ENCODE measurements at regions not wholly inside any gene's neighbourhood (a gene's known extent, or its start where the extent isn't known, plus 50 kb on each side); places are given as distances from the start of the nearest gene placed in this dataset.

DNA sequence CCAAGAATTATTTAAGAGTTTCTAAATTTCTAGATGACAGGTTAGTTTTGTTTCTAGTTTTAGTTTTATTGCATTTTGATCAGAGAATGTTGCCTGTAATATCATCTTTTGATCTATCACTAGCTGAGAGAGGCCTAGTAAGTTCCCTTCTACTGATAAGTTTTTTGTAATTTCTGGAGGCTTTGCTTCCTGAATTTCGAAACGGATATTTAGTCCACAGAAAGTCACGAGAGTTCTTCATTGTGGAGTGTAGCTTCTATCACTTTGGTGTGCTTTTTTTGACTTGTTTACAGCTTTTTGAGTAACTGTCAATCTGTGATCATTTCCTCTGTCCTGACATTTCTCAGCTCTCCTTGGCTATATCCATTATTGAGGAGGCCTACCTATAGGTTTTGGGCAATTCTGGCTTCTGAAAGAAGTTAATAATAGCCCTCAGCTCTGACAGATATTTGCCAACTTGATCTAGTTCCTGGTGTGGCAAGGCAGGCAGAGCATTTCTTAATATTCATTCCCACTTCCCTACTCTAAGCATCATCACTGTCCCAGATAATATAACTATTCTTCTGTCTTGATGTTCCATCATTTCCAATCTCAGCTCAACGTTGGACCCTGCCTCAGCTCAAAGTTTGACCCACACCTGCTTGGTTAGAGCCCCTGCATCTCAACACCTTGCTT lies 171.3 kb downstream of the BLID start:
- CTCF ChIA-PET = no interaction called here
- Mint-ChIP-seq H3K4me3 (no peak overlapping the region), H3K9me3 (peaks cover 2% of the 10 kb centered on the region), H3K4me1 (no peaks in the 10 kb centered on the region), H3K27me3 (no peaks in the 10 kb centered on the region), H3K36me3 (no peaks in the 10 kb centered on the region), H3K27ac (no peak overlapping the region)
- DNase-seq = no peak

GRCh38 chr11:121938076-121938475 lies 177.9 kb downstream of the BLID start:
- no peaks in the 10 kb centered on the region for H3K36me3 Mint-ChIP-seq
- no peak for DNase-seq
- no peak overlapping the region for H3K27ac Mint-ChIP-seq
- H3K27me3 Mint-ChIP-seq = no peaks in the 10 kb centered on the region
- no peaks in the 10 kb centered on the region for H3K4me1 Mint-ChIP-seq
- H3K4me3 Mint-ChIP-seq = no peak overlapping the region
- H3K9me3 Mint-ChIP-seq = no peaks in the 10 kb centered on the region
- CTCF ChIA-PET = no interaction called here

- H3K4me1 Mint-ChIP-seq = no peaks in the 10 kb centered on the region
- CTCF ChIA-PET = no interaction called here
- H3K9me3 Mint-ChIP-seq = no peaks in the 10 kb centered on the region
- DNase-seq = no peak
- H3K27ac Mint-ChIP-seq = no peak overlapping the region
- H3K4me3 Mint-ChIP-seq = no peak overlapping the region
- H3K36me3 Mint-ChIP-seq = no peaks in the 10 kb centered on the region
- no peaks in the 10 kb centered on the region for H3K27me3 Mint-ChIP-seq
Observed at GRCh38 chr11:121936781-121937447, 179.1 kb downstream of the BLID start.

- Mint-ChIP-seq H3K4me3 (no peak overlapping the region), H3K36me3 (no peaks in the 10 kb centered on the region), H3K4me1 (no peaks in the 10 kb centered on the region), H3K27ac (no peak overlapping the region), H3K27me3 (no peaks in the 10 kb centered on the region), H3K9me3 (no peaks in the 10 kb centered on the region)
- CTCF ChIA-PET = no interaction called here
- no peak for DNase-seq
Observed at GRCh38 chr11:121936370-121936769, 179.6 kb downstream of the BLID start.

DNA sequence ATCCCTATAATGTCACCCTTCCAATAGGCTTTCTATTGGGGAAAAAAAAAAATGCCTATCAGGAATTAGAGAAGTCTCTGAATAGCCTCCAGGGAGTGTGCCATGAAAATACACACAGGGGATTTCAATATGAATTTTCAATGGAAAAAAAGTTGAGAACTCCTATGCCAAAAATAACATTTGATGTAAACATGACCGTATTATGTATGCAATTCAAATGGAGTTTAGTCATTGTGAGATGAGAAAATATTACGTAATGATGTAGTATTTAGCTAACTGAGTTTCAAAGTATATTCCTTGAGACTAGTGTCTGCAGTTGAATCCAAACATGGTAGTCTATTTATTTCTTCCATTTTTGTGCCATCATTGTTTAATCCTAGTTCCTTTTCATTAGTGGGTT lies 182.3 kb downstream of the BLID start:
- Mint-ChIP-seq H3K4me3 (no peak overlapping the region), H3K27ac (no peak overlapping the region), H3K27me3 (no peaks in the 10 kb centered on the region), H3K36me3 (no peaks in the 10 kb centered on the region), H3K4me1 (no peaks in the 10 kb centered on the region), H3K9me3 (no peaks in the 10 kb centered on the region)
- CTCF ChIA-PET = no interaction called here
- no peak for DNase-seq

GRCh38 chr11:121933294-121933693 lies 182.7 kb downstream of the BLID start:
- Mint-ChIP-seq H3K9me3 (no peaks in the 10 kb centered on the region), H3K27ac (no peak overlapping the region), H3K4me3 (no peak overlapping the region), H3K4me1 (no peaks in the 10 kb centered on the region), H3K36me3 (no peaks in the 10 kb centered on the region), H3K27me3 (no peaks in the 10 kb centered on the region)
- no peak for DNase-seq
- CTCF ChIA-PET = no interaction called here

GRCh38 chr11:121932646-121933185 lies 183.3 kb downstream of the BLID start:
- DNase-seq = no peak
- CTCF ChIA-PET = no interaction called here
- Mint-ChIP-seq H3K36me3 (no peaks in the 10 kb centered on the region), H3K4me3 (no peak overlapping the region), H3K9me3 (no peaks in the 10 kb centered on the region), H3K27me3 (no peaks in the 10 kb centered on the region), H3K27ac (no peak overlapping the region), H3K4me1 (no peaks in the 10 kb centered on the region)

DNA sequence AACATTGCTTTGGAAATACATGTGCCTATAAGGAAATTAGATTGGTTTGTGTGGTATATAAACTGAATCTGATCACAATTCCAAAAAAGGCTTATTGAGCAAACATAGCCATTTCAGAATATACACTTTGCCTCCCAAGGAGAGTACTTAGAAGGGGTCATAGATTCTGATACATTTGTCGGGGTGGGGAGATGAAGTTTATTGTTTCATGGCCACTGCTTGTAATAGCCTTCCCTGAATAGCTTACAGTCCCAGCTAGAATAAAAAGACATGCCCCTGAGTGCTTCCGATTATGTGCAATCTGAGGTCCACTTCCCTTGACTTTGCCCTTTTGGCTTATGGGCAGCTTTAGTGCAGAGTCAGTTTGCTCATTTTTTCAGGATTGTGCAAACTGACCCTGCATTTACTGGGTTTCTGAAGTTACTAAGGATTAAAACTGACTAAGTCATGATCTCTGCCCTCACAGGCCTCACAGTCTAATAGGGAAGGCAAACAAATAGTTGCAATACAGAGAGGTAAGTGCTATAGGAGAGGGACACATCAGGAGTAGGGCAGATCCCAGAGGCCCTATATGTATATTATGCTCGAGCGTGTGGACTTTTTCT lies 184.2 kb downstream of the BLID start:
- Mint-ChIP-seq H3K4me1 (no peaks in the 10 kb centered on the region), H3K36me3 (no peaks in the 10 kb centered on the region), H3K4me3 (no peak overlapping the region), H3K9me3 (no peaks in the 10 kb centered on the region), H3K27ac (no peak overlapping the region), H3K27me3 (no peaks in the 10 kb centered on the region)
- CTCF ChIA-PET = no interaction called here
- no peak for DNase-seq

GRCh38 chr11:121931121-121931520 lies 184.9 kb downstream of the BLID start:
- H3K27me3 Mint-ChIP-seq = no peaks in the 10 kb centered on the region
- CTCF ChIA-PET = no interaction called here
- H3K36me3 Mint-ChIP-seq = no peaks in the 10 kb centered on the region
- no peaks in the 10 kb centered on the region for H3K9me3 Mint-ChIP-seq
- DNase-seq = no peak
- H3K4me3 Mint-ChIP-seq = no peak overlapping the region
- no peak overlapping the region for H3K27ac Mint-ChIP-seq
- H3K4me1 Mint-ChIP-seq = no peaks in the 10 kb centered on the region

GRCh38 chr11:121930004-121930965 lies 185.7 kb downstream of the BLID start:
- Mint-ChIP-seq H3K4me1 (no peaks in the 10 kb centered on the region), H3K27me3 (no peaks in the 10 kb centered on the region), H3K4me3 (no peak overlapping the region), H3K36me3 (no peaks in the 10 kb centered on the region), H3K27ac (no peak overlapping the region), H3K9me3 (no peaks in the 10 kb centered on the region)
- CTCF ChIA-PET = no interaction called here
- DNase-seq = no peak

DNA sequence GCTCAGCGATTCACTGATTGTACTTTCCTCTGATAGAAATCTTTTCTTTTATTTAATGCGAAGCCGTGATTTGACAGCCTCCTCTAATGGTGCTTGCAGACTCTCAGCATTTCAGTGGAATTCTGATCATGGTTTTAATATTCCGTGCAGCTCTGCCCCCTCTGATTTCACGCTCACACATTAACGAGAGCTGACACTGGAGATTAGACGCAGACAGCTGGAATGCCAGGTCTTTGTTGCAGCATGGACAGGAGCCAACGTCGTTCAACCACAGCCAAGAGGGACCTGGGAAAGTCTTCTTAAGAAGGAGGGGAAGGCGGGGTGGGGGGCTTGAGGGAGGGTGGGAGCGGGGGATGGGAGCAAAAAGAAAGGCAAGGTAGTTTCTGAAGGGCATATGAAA lies 186.4 kb downstream of the BLID start:
- H3K4me1 Mint-ChIP-seq = no peaks in the 10 kb centered on the region
- H3K27ac Mint-ChIP-seq = no peak overlapping the region
- no peaks in the 10 kb centered on the region for H3K36me3 Mint-ChIP-seq
- no peaks in the 10 kb centered on the region for H3K9me3 Mint-ChIP-seq
- CTCF ChIA-PET = no interaction called here
- H3K27me3 Mint-ChIP-seq = no peaks in the 10 kb centered on the region
- no peak for DNase-seq
- H3K4me3 Mint-ChIP-seq = no peak overlapping the region

- no peak overlapping the region for H3K4me3 Mint-ChIP-seq
- H3K4me1 Mint-ChIP-seq = no peaks in the 10 kb centered on the region
- no peak for DNase-seq
- no peaks in the 10 kb centered on the region for H3K9me3 Mint-ChIP-seq
- H3K27me3 Mint-ChIP-seq = no peaks in the 10 kb centered on the region
- H3K27ac Mint-ChIP-seq = no peak overlapping the region
- CTCF ChIA-PET = no interaction called here
- H3K36me3 Mint-ChIP-seq = no peaks in the 10 kb centered on the region
Observed at GRCh38 chr11:121928597-121929580, 187.1 kb downstream of the BLID start.

- H3K36me3 Mint-ChIP-seq = no peaks in the 10 kb centered on the region
- no peak for DNase-seq
- H3K27ac Mint-ChIP-seq = no peak overlapping the region
- no peaks in the 10 kb centered on the region for H3K4me1 Mint-ChIP-seq
- no peaks in the 10 kb centered on the region for H3K27me3 Mint-ChIP-seq
- no peaks in the 10 kb centered on the region for H3K9me3 Mint-ChIP-seq
- CTCF ChIA-PET = no interaction called here
- no peak overlapping the region for H3K4me3 Mint-ChIP-seq
Observed at GRCh38 chr11:121927789-121928188, 188.2 kb downstream of the BLID start.

Measured in activated naive CD4-positive, alpha-beta T cell treated with anti-CD3 and anti-CD28 coated beads, Interleukin-2, amount 10 ng/mL, durations not matched to agents 7 days and 5 days (primary cell).